RKO (cell line): ENCODE measurements at regions not wholly inside any gene's neighbourhood (a gene's known extent, or its start where the extent isn't known, plus 50 kb on each side); places are given as distances from the start of the nearest gene placed in this dataset.
"Not testable (repeated sequence)": the region's sequence is repeated elsewhere in the genome, so short reads cannot be mapped to it uniquely, and the experiment has no call there.

Source experiments
- DNase-seq: peaks from one replicate; pipeline ENCODE4 v3.0.0-alpha.2; 2016; ENCODE audit warnings: low spot score

DNA sequence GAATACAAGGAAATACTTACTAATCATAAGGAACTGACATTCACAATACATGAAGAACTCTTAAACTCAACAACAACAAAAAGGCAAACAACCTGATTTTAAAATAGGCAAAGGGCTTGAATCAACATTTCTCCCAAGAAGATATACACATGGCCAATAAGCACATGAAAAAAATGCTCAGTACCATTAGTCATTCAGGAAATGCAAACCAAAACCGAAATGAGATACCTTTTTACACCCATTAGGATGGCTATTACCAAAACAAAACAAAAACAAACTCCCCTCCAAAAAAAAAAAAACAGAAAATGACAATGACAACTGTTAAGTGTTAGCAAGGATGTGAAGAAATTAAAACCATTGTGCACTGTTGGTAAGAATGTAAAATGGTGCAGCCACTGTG, 104.1 kb upstream of the ZNF462 start:
- DNase-seq = no peak

DNA sequence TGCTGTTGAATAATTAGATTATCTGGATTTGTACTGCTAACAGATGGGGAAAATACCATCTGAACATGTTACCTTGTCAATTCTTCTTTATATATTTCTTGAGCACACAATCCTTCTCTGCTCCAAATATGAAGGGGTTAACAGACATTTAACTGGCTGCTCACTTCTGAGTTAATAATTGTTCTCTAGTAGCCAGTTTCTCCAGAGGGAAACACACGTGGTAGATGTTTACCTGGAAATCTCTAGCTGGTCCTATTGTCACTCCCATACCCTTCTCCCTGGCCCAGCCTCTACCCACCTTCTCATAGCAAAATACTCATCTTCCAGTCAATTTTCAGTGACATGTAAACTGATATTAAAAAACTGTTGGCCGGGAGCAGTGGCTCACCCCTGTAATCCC, 101.5 kb upstream of the ZNF462 start:
- no peak for DNase-seq

DNA sequence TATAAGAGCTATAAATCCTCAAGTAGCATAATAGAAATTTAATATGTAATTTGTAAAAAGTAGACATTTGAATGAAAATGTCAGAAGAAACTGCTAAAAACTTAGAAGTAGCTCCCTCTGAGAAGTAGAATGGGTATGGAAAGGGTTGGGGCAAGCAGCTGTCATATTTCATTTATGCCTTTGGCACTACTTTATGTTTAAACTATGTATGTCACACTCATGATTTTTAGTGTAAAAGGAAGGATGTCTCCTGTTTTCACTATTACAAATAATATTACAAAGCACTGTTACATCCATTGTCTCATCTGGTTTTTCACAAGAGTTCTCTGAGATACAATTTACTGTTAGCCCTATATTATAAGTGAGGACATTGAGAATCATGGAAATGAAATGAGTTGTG, 96.3 kb upstream of the ZNF462 start:
- DNase-seq = no peak

DNA sequence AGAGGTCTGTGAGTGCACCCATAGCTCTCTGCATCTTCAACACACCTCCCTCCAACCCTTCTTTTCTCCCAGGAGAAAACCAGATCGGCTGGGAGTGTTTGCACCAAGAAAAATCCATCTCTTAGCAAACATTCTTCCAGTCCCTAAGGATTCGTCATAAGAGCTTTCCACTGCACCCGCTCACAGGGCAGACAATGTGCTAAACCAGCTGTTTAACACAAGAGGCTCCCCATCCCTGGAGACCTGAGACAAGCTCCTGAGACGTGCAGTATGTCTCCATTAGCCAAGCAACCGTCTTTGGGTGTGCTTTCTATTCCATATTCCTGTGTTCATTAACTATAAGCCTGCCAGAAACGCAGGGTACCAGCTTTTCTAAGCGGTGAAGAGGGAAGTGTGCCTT, 93.6 kb upstream of the ZNF462 start:
- no peak for DNase-seq

DNA sequence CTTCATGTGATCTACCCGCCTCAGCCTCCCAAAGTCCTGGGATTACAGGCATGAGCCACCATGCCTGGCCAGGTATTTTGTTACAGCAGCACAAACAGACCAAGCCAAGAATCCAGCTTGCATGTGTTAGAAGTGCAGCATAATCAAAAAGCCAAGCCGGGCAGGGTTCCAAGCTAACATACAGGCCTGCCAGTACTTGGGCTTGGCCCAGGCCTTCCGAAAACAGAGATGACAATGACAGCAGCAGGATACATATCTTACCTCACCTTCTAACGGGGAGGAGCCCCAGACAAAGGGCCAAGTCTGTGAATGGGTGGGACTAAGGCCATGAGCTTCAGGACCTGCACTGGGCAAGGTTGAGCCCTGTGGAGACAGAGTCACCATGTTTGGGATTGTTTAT, 91.4 kb upstream of the ZNF462 start:
- no peak for DNase-seq

DNA sequence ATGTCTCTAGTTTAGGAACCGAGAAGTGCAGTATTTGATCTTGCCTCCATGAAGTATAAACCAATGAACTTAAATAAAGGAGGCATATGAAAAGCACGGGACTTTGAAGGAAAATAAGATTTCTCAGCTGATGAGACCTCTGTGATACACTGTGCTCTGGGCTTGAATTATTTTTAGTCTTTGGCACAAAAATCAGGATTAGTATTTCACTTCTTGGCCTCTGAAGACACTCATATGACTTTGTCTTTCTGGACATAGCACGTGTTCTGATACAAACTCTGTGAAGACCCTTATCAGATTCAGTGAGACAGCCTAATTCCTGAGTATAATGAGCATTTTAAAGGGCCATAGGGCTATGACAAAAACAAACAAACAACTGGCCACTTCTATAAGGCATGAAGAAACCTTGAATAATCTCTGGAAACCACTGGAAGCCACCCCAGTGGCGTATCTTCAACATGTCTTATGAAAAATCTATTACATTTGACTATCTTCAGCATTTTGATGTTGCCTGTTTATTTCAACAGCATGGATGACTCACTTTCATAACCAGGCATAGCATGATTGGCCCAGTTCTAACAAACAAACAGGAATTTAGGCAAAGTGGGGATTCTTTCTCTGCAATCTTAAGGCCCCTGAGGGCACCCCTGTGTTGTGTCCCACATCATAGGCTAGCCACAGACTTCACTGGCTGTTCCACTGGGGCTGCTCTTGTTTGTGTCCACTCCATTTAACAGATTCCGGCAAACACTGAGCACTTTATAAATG, 90.3 kb upstream of the ZNF462 start:
- DNase-seq = no peak

DNA sequence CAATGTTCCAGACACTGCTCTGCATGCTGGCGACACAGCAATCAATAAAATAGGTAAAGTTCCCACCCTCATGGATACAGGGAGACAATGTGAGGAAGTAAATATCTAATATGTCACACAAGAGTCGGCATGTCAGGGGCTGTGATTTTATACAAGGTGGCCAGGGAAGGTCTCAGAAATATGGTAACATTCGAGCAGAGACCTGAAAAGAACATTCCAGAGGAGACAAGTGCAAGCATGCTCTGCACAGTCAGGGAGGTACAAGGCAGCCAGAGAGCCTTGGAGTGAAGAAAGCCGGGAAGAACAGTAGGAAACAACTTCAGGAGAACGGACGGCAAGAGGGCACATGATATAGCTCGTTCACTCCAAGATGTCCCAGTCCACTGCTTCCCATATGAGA, 89.2 kb upstream of the ZNF462 start:
- DNase-seq = no peak

DNA sequence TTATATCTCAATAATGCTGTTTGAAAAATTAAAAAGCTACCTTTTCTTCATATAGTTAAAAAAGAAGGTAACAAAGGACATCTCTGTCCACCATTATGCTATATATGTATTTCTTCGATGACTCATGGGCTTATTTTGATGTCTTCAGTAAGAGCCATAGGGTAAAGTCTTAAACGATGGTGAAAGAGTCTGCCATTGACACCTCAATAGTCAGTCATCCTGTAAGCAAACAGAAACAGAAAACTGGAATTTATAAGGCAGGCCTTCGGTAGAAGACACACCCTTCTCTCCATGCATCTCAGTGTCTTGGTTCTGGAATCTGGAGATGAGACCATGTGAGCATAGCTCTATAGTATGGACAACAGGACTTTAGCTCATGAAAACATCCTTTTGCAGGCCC, 87.0 kb upstream of the ZNF462 start:
- no peak for DNase-seq

DNA sequence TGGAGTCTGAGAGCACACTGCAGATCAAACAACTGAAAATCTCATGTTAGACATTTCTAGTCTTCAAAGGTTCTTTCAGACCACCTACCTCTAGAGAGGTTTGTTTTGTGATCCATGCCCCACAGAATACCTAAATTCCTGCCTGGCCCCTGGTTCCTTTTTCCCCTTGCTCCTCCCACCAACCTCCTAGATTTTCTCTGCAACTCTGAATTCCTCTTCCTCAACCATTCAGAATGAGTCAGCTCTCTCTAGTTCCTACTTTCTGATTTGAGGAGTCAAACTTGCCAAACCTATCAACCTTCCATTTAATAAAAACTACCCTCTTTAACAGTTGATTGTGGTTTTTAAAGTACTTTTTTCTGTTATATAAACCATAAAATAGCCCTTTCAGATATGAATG, 83.2 kb upstream of the ZNF462 start:
- no peak for DNase-seq

DNA sequence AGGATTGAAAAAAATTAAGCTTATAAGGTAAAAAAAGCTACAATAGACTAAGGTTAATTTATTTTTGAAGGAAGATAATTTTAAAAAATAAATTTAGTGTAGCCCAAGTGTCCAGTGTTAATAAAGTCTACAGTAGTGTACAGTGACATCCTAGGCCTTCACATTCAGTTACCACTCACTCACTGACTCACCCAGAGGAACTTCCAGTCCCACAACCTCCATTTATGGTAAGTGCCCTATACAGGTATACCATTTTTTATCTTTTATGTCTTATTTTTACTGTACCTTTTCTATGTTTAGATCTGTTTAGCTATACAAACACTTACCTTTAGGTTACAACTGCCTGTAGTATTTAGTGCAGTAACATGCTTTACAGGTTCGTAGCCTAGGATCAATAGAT, 79.8 kb upstream of the ZNF462 start:
- no peak for DNase-seq

DNA sequence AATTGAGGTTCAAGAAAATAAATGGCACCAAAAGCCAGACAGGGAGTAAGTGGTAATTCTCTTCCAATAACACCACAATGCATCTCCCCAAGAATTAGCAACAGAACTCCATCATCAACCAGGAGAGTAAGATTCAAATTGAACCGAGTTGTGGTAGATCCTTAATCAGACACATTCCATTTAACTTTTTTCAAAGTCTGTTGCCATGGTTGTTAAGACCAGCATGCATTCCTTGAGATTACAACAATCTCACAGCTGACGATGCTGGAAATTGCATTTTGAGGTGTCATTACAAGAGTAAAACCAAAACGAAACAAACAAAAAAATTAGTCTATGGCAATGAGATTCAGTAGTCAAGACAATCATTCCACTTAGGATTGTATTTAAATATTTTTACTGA, 78.9 kb upstream of the ZNF462 start:
- no peak for DNase-seq

DNA sequence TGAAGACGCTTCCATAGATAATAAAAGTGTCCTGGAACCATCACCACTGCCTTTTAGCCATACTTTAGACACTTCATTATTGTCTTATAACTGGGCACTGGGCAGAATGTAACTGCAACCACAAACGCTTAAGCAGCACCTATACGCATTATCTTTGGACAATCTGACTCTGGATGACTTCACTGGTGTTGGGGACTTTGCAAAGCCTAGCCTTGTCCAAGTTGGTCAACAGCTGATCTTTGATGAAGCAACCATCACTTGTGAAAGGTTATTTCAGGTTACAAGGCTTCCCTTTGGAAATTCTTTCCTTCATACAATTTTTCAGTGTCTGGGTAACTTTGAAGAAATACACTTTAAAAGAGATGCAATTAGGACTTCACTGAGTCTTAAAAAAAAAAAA, 77.8 kb upstream of the ZNF462 start:
- no peak for DNase-seq

DNA sequence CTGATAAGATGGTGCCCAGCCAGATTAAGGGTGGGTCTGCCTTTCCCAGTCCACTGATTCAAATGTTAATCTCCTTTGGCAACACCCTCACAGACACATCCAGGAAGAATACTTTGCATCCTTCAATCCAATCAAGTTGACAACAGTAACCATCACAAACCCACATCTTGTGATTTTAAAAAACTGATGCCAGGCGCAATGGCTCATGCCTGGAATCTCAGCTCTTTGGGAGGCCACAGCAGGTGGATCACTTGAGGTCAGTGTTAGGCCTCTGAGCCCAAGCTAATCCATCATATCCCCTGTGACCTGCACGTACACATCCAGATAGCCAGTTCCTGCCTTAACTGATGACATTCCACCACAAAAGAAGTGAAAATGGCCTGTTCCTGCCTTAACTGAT, 74.9 kb upstream of the ZNF462 start:
- not testable (repeated sequence) for DNase-seq

DNA sequence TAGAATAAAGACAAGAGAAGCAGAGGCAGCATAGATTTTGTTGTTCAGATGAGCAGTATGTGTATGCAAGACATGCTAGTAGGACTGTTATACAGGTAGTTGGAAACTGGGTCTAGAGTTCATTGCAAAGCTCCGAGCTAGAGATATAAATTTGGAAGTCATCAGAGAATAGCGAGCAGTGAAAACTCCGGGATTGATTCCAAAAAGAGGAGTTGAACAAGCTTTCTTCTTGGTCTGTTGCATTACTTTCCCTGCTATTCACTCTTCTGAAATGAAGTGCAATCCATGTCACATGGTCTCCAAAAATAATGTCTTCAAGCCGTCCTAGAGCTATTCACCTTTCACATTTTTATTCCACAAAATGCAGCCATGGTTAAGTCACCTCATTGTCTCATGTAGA, 67.9 kb upstream of the ZNF462 start:
- no peak for DNase-seq

DNA sequence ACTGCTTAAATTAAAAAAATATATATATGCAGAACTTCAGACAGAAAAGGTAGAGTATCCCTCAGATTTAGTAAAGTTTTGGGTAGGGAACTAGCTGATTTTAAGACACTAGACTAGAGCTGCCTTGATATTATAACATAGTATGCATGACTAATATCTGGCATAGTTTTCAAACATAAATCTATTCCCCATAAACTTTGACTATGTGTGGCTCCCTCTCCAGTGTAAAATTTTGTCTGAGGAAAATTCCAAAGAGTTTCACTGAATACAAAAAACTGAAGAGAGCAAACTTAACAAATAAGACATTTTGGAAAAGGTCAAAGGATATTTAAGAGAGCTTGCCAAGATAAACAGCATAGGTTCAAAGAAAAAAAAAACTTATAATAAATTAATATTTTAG, 66.2 kb upstream of the ZNF462 start:
- no peak for DNase-seq

DNA sequence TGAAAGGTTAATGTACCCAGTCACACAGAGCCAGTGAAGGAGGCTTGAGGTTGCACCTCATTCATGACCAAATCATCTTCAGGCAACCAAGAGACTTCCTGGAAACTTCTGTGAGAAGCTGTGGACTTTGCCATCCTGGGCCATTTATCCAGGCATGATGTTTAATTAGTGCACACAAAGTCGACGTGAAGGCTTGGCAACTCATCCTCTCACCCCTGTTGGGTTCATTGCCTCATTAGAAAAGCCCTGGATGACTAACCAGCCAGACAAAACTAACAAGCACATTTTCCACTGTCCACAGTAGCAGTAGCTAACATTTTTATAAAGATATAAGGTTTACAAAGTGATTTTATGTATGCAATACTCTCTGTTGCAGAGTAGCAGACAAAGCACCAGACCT, 65.7 kb upstream of the ZNF462 start:
- DNase-seq = no peak

DNA sequence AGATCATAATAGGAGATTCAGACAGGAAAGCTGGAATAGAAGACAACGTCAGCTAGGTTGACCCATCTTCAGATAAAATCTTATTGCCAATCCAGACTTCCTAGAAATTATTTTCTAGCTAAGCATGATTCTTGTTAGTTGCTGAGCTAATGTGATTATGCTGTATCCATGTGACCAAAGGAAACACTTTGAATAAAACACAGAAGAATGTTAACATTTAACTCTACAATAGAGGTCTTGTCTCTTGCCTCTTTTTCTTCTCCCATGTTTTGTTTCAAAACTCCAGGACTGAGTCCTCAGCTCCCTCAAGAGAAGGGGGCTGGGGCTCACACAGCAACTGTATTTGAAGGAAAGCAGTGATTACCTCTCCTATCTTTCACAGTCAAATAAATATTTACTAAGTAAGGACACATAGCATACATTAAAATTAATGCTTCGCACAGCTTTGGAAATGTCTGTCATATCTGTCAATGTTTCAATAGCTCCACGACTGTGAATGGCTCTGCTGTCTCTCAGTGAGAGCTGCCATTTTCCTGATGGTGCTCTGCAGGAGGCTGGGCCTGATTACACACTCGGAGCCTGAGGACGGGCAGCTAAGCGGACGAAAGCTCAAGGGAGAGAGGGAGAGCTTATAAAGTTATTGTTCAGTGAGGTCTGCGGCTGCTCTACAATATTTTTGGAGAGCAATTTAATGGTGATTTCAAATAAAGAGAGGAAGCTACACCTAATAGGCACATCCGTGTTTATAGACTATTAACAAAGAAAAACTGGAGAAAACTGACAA, 64.8 kb upstream of the ZNF462 start:
- no peak for DNase-seq

DNA sequence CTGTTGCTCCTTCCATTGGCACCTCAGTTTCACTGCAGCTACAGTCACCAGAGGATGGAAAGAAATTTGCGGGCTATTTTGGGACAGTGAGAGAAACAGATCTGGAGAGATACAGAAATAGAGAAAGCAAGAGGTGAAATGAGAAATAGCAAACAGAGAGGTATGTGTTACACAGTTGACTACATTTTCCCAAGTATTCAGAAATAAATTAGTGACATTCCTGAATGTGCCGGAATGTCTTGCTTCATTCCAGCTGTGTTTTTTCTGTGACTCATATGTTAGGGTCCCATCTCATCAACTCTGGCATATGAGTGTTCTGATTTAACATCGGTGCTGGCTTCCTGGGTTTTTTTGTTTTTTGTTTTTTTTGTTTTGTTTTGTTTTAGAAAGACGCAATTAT, 63.8 kb upstream of the ZNF462 start:
- peak; percentile 25 for DNase-seq

DNA sequence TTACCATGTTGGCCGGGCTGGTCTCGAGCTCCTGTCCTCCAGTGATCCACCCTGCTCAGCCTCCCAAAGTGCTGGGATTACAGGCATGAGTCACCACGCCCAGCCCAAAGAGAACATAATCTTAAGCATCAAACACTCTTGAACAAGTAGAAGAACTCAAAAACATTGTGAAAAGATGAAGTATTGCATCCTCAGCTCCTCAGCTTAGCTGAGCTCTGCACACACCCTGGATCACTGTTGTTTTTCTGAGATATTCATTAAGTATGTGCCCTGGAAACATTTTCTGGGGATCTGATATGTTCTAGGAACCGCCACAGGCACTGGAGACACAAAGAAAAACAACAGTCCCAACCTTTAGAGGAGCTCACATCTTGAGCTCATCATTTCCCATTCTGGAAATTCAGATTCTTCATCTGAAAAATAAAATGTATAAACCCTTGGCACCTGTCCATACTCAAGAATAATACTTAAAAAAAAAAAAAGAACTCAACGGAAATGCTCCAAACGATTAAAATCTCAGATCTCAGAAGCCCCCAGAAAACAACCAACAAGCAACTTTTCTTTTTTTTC, 62.2 kb upstream of the ZNF462 start:
- no peak for DNase-seq

DNA sequence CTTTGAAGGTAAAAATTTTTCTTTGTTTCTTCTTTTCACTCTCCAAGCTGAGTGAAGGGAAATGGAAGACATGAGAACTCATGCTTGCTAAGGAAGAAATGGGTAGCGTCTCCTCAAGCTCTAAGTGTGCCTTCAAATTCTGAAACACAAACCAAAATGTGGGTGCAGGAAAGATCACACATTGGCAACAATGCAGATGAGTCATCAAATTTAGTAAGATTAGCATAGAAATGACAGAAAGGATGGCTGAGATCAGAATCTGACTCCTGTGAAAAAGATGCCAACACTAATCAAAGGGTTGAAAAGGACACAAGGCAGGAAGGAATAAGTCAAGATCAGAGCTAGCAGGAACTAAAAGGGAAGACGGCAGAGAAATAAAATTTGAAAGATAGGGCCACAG, 61.1 kb upstream of the ZNF462 start:
- DNase-seq = no peak
